ENCODE measurements at regions not wholly inside any gene's neighbourhood (a gene's known extent, or its start where the extent isn't known, plus 50 kb on each side); places are given as distances from the start of the nearest gene placed in this dataset.

DNA sequence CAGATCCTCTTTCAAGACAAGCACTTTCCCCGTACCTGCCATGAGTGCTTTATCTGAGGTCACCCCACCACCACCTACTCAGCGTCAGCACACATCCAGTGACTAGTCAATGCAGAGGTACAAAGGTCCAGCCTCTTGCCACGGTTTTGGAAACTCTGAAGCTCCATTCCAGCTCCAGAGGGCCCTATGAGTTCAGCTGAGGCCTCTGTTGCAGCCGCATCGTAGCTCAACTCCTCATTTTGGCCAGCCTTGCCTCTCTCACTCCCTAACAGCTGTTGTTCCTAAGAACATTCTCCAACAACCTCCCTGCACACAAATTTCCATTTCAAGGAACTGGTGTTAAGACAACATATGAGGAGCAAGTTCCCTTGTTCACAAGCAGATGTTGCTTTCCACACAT is 405.1 kb upstream of the PROK2 start:
- H3K23ac ChIP-seq (ENCODE audit: low read depth, low read length, poor library complexity), result no peak overlapping the region
- no peak overlapping the region for H2BK15ac ChIP-seq (ENCODE audit: low read length)
- no peak overlapping the region for H4K8ac ChIP-seq (ENCODE audit: low read depth, low read length)
- no peak overlapping the region for H3K4me3 ChIP-seq (ENCODE audit: low read length in 2 of 2)
- no peak overlapping the region for H2AFZ ChIP-seq (ENCODE audit: low read length)
- no peaks in the 10 kb centered on the region for H3K79me1 ChIP-seq (ENCODE audit: low read depth, low read length)
- H3K14ac ChIP-seq (ENCODE audit: low read length), result no peak overlapping the region
- H2BK5ac ChIP-seq (ENCODE audit: low read length), result no peak overlapping the region
- H3K4me1 ChIP-seq (ENCODE audit: control insufficient read depth in 2 of 2, insufficient read depth in 1 of 2, low read depth in 1 of 2, low read length in 2 of 2), result no peaks in the 10 kb centered on the region
- H3K27ac ChIP-seq (replicated peaks; ENCODE audit: low read length), result no peak overlapping the region
- H2BK120ac ChIP-seq (ENCODE audit: low read depth, low read length), result no peak overlapping the region
- no peak overlapping the region for H3K9ac ChIP-seq (ENCODE audit: low read depth, low read length, poor library complexity)
- H3K27me3 ChIP-seq (ENCODE audit: control insufficient read depth in 3 of 3, insufficient read depth in 3 of 3, low read depth in 1 of 3, low read length in 3 of 3), result peaks cover 0 to 4% (median 0%) of the 10 kb centered on the region in 3 experiments
- H4K91ac ChIP-seq (ENCODE audit: low read depth, low read length, poor library complexity), result no peak overlapping the region
- H2BK12ac ChIP-seq (ENCODE audit: low read length), result no peak overlapping the region
- no peak overlapping the region for H2AK5ac ChIP-seq (ENCODE audit: low read depth, low read length)
- no peak overlapping the region for H3K4me2 ChIP-seq (ENCODE audit: insufficient read depth, low read length, poor library complexity, severe bottlenecking)
- DNase-seq (ENCODE audit: low spot score), result no peak
- no peak overlapping the region for H3K18ac ChIP-seq (ENCODE audit: low read length)
- H3K36me3 ChIP-seq (replicated peaks in 1 of 2; ENCODE audit: control insufficient read depth in 2 of 2, insufficient read depth in 2 of 2, low read length in 2 of 2), result no peaks in the 10 kb centered on the region
- no peak overlapping the region for H3K4ac ChIP-seq (ENCODE audit: low read length)
- no CpG with 5 or more reads among the region's 5 CpGs for WGBS, 2 donors (ENCODE audit: extremely low coverage in 2 of 2, insufficient read length in 2 of 2, insufficient replicate concordance in 1 of 2)
- no peaks in the 10 kb centered on the region for H3K9me3 ChIP-seq (replicated peaks in 1 of 2; ENCODE audit: control insufficient read depth in 2 of 2, insufficient read depth in 1 of 2, low read depth in 1 of 2, low read length in 2 of 2)

DNA sequence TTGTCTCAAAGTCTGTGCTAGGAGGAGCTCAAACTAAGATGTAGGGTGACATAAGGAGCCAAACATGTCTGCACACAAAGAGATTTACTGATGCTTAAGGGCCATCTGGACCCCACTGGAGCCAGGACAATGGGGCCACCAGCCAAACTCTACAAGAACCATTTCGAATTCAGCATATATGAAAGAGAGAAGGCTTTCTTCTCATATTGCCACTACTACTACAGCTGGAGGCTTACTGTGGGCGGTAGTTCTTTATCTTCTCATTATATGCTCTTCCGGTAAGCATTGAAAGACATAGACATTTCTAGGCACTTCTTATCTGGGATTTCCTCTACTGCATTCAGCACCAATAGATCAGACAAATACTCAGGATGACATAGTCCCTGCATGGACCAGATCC is 404.4 kb upstream of the PROK2 start:
- H3K4ac ChIP-seq (ENCODE audit: low read length), result no peak overlapping the region
- no peak overlapping the region for H2BK15ac ChIP-seq (ENCODE audit: low read length)
- WGBS, 2 donors (ENCODE audit: extremely low coverage in 2 of 2, insufficient read length in 2 of 2, insufficient replicate concordance in 1 of 2), result no CpG with 5 or more reads among the region's 3 CpGs
- no peak overlapping the region for H4K8ac ChIP-seq (ENCODE audit: low read depth, low read length)
- no peak overlapping the region for H4K91ac ChIP-seq (ENCODE audit: low read depth, low read length, poor library complexity)
- H3K4me3 ChIP-seq (ENCODE audit: low read length in 2 of 2), result no peak overlapping the region
- DNase-seq (ENCODE audit: low spot score), result no peak
- no peaks in the 10 kb centered on the region for H3K4me1 ChIP-seq (ENCODE audit: control insufficient read depth in 2 of 2, insufficient read depth in 1 of 2, low read depth in 1 of 2, low read length in 2 of 2)
- H2AFZ ChIP-seq (ENCODE audit: low read length), result no peak overlapping the region
- peaks cover 0 to 1% (median 0%) of the 10 kb centered on the region in 3 experiments for H3K27me3 ChIP-seq (ENCODE audit: control insufficient read depth in 3 of 3, insufficient read depth in 3 of 3, low read depth in 1 of 3, low read length in 3 of 3)
- H3K23ac ChIP-seq (ENCODE audit: low read depth, low read length, poor library complexity), result no peak overlapping the region
- H3K79me1 ChIP-seq (ENCODE audit: low read depth, low read length), result no peaks in the 10 kb centered on the region
- no peak overlapping the region for H3K4me2 ChIP-seq (ENCODE audit: insufficient read depth, low read length, poor library complexity, severe bottlenecking)
- no peaks in the 10 kb centered on the region for H3K36me3 ChIP-seq (replicated peaks in 1 of 2; ENCODE audit: control insufficient read depth in 2 of 2, insufficient read depth in 2 of 2, low read length in 2 of 2)
- no peak overlapping the region for H3K18ac ChIP-seq (ENCODE audit: low read length)
- H3K14ac ChIP-seq (ENCODE audit: low read length), result no peak overlapping the region
- no peaks in the 10 kb centered on the region for H3K9me3 ChIP-seq (replicated peaks in 1 of 2; ENCODE audit: control insufficient read depth in 2 of 2, insufficient read depth in 1 of 2, low read depth in 1 of 2, low read length in 2 of 2)
- no peak overlapping the region for H2BK5ac ChIP-seq (ENCODE audit: low read length)
- H2BK120ac ChIP-seq (ENCODE audit: low read depth, low read length), result no peak overlapping the region
- H2AK5ac ChIP-seq (ENCODE audit: low read depth, low read length), result no peak overlapping the region
- H3K27ac ChIP-seq (replicated peaks; ENCODE audit: low read length), result no peak overlapping the region
- H3K9ac ChIP-seq (ENCODE audit: low read depth, low read length, poor library complexity), result no peak overlapping the region
- H2BK12ac ChIP-seq (ENCODE audit: low read length), result no peak overlapping the region

DNA sequence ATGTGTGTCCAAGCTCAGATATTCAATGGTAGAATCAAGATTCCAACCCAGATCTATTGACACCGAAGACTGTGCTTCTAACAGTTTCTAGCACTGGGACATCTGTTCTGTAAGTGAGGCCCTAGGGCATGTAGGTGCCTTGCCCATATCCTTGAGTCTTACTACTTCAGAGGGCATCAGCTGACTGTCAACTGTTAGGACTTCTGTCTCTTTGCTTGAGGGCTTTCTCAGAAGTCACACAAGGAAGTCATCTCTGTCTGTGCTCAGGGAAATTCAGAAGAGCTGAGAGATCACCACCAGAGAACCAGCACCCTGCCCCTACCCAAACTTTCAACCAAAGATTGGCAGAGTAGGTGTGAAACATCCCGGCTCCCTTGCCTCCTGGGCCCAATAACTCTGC is 403.6 kb upstream of the PROK2 start:
- H2BK120ac ChIP-seq (ENCODE audit: low read depth, low read length), result no peak overlapping the region
- H4K8ac ChIP-seq (ENCODE audit: low read depth, low read length), result no peak overlapping the region
- H3K14ac ChIP-seq (ENCODE audit: low read length), result no peak overlapping the region
- H3K79me1 ChIP-seq (ENCODE audit: low read depth, low read length), result no peaks in the 10 kb centered on the region
- no peak overlapping the region for H3K4me2 ChIP-seq (ENCODE audit: insufficient read depth, low read length, poor library complexity, severe bottlenecking)
- H3K36me3 ChIP-seq (replicated peaks in 1 of 2; ENCODE audit: control insufficient read depth in 2 of 2, insufficient read depth in 2 of 2, low read length in 2 of 2), result no peaks in the 10 kb centered on the region
- H3K9ac ChIP-seq (ENCODE audit: low read depth, low read length, poor library complexity), result no peak overlapping the region
- H2BK15ac ChIP-seq (ENCODE audit: low read length), result no peak overlapping the region
- H3K4me3 ChIP-seq (ENCODE audit: low read length in 2 of 2), result no peak overlapping the region
- no peak overlapping the region for H3K23ac ChIP-seq (ENCODE audit: low read depth, low read length, poor library complexity)
- no peak overlapping the region for H2AFZ ChIP-seq (ENCODE audit: low read length)
- H3K18ac ChIP-seq (ENCODE audit: low read length), result no peak overlapping the region
- H3K4me1 ChIP-seq (ENCODE audit: control insufficient read depth in 2 of 2, insufficient read depth in 1 of 2, low read depth in 1 of 2, low read length in 2 of 2), result no peaks in the 10 kb centered on the region
- no peak overlapping the region for H3K4ac ChIP-seq (ENCODE audit: low read length)
- no peak overlapping the region for H3K27ac ChIP-seq (replicated peaks; ENCODE audit: low read length)
- H2BK5ac ChIP-seq (ENCODE audit: low read length), result no peak overlapping the region
- no peaks in the 10 kb centered on the region for H3K9me3 ChIP-seq (replicated peaks in 1 of 2; ENCODE audit: control insufficient read depth in 2 of 2, insufficient read depth in 1 of 2, low read depth in 1 of 2, low read length in 2 of 2)
- no peak for DNase-seq (ENCODE audit: low spot score)
- no peak overlapping the region for H2BK12ac ChIP-seq (ENCODE audit: low read length)
- H2AK5ac ChIP-seq (ENCODE audit: low read depth, low read length), result no peak overlapping the region
- WGBS, 2 donors (ENCODE audit: extremely low coverage in 2 of 2, insufficient read length in 2 of 2, insufficient replicate concordance in 1 of 2), result no CpG with 5 or more reads among the region's 2 CpGs
- H4K91ac ChIP-seq (ENCODE audit: low read depth, low read length, poor library complexity), result no peak overlapping the region
- no peaks in the 10 kb centered on the region for H3K27me3 ChIP-seq (ENCODE audit: control insufficient read depth in 3 of 3, insufficient read depth in 3 of 3, low read depth in 1 of 3, low read length in 3 of 3)

GRCh38 chr3:72187131-72187530 is 402.2 kb upstream of the PROK2 start:
- Histone ChIP-seq H3K4ac (ENCODE audit: low read length) (no peak overlapping the region), H3K79me1 (ENCODE audit: low read depth, low read length) (no peaks in the 10 kb centered on the region), H2AK5ac (ENCODE audit: low read depth, low read length) (no peak overlapping the region), H3K36me3 (replicated peaks in 1 of 2; ENCODE audit: control insufficient read depth in 2 of 2, insufficient read depth in 2 of 2, low read length in 2 of 2) (no peaks in the 10 kb centered on the region), H2BK5ac (ENCODE audit: low read length) (no peak overlapping the region), H3K9me3 (replicated peaks in 1 of 2; ENCODE audit: control insufficient read depth in 2 of 2, insufficient read depth in 1 of 2, low read depth in 1 of 2, low read length in 2 of 2) (no peaks in the 10 kb centered on the region), H3K18ac (ENCODE audit: low read length) (no peak overlapping the region), H4K8ac (ENCODE audit: low read depth, low read length) (no peak overlapping the region), H3K4me2 (ENCODE audit: insufficient read depth, low read length, poor library complexity, severe bottlenecking) (no peak overlapping the region), H2BK12ac (ENCODE audit: low read length) (no peak overlapping the region), H3K27me3 (ENCODE audit: control insufficient read depth in 3 of 3, insufficient read depth in 3 of 3, low read depth in 1 of 3, low read length in 3 of 3) (no peaks in the 10 kb centered on the region), H3K23ac (ENCODE audit: low read depth, low read length, poor library complexity) (no peak overlapping the region), H3K4me3 (ENCODE audit: low read length in 2 of 2) (no peak overlapping the region), H3K27ac (replicated peaks; ENCODE audit: low read length) (no peak overlapping the region), H2AFZ (ENCODE audit: low read length) (no peak overlapping the region), H2BK15ac (ENCODE audit: low read length) (no peak overlapping the region), H3K14ac (ENCODE audit: low read length) (no peak overlapping the region), H4K91ac (ENCODE audit: low read depth, low read length, poor library complexity) (no peak overlapping the region), H2BK120ac (ENCODE audit: low read depth, low read length) (no peak overlapping the region), H3K9ac (ENCODE audit: low read depth, low read length, poor library complexity) (no peak overlapping the region), H3K4me1 (ENCODE audit: control insufficient read depth in 2 of 2, insufficient read depth in 1 of 2, low read depth in 1 of 2, low read length in 2 of 2) (peaks cover 0 to 2% of the 10 kb centered on the region in 2 donors)
- no peak for DNase-seq (ENCODE audit: low spot score)
- no CpG with 5 or more reads among the region's 2 CpGs for WGBS, 2 donors (ENCODE audit: extremely low coverage in 2 of 2, insufficient read length in 2 of 2, insufficient replicate concordance in 1 of 2)

All from neuronal stem cell (in vitro differentiated cells).